HCT116 (cell line): ENCODE measurements at regions not wholly inside any gene's neighbourhood (a gene's known extent, or its start where the extent isn't known, plus 50 kb on each side); places are given as distances from the start of the nearest gene placed in this dataset.

Source experiments
- ATAC-seq: fragments of 200-7000 bp; cut with Tn5 transposase; 2 replicates; pipeline ENCODE4 v1.9.1; 2020; ENCODE audit warnings: mild to moderate bottlenecking, moderate library complexity
- BruUV-seq: library from RNA; stranded (reverse); fragments of 400-500 nt; replicated peaks from 2 replicates; lab custom pipeline; 2021; lab: Mats Ljungman, UMichigan
- CTCF ChIA-PET: fragments of 300-600 bp; sonication (Branson Sonifier 250); formaldehyde crosslinking; loops from one replicate; lab custom pipeline; 2021; ENCODE audit warnings: antibody characterized with exemption; lab: Charles Lee
- POLR2A ChIA-PET: fragments of 300-600, 350-600 bp; sonication (Branson Sonifier 250); formaldehyde crosslinking; loops from one replicate; lab custom pipeline; 2021; ENCODE audit warnings: antibody characterized with exemption; lab: Charles Lee
- RAD21 ChIA-PET, 2 experiments: fragments of 300-600 bp; sonication (Branson Sonifier 250); formaldehyde crosslinking; loops; one replicate each; lab custom pipeline; 2023; ENCODE audit warnings: low total read pairs in 2 of 2; ENCODE audit not compliant: uncharacterized antibody in 2 of 2, unreplicated experiment in 2 of 2, low non-redundant PET in 1 of 2; lab: Charles Lee
- DNase-seq: peaks from one replicate; pipeline ENCODE4 v3.0.0-alpha.2; 2010; ENCODE audit warnings: low read depth, low spot score
- H2AFZ ChIP-seq: fragments of 200-600 bp; shearing (Covaris generic), sonication (generic); 2 replicates; pipeline ENCODE4 v1.6.1; 2017; ENCODE audit warnings: low read depth, mixed run types, mixed read lengths, antibody characterized with exemption, low read length; ENCODE audit not compliant: poor library complexity, severe bottlenecking
- H3K27ac ChIP-seq: 2 replicates; pipeline ENCODE4 v1.5.1; 2012; ENCODE audit warnings: low read depth, low read length
- H3K27me3 ChIP-seq: fragments of 200-600 bp; sonication (generic); 2 replicates; pipeline ENCODE4 v1.6.1; 2016; ENCODE audit warnings: mixed run types, low read length, mixed read lengths; ENCODE audit not compliant: insufficient read depth
- H3K36me3 ChIP-seq, 2 experiments: fragments of 200-500 bp in 1 of 2; fragments of 200-600 bp in 1 of 2; sonication (Bioruptor generic) in 1 of 2; sonication (generic) in 1 of 2; 2 replicates each; pipeline versions ENCODE4 v1.5.1 to v1.6.1; 2014 to 2016; ENCODE audit warnings: low read length in 2 of 2, inconsistent platforms in 1 of 2, mixed read lengths in 1 of 2, mixed run types in 1 of 2; ENCODE audit not compliant: insufficient read depth in 2 of 2, control insufficient read depth in 1 of 2
- H3K4me1 ChIP-seq, 2 experiments: fragments of 200-600 bp in 1 of 2; sonication (generic) in 1 of 2; 2 replicates each; pipeline versions ENCODE4 v1.5.1 to v1.6.1; 2012 to 2017; ENCODE audit warnings: low read length in 2 of 2, inconsistent platforms in 1 of 2, mild to moderate bottlenecking in 1 of 2, mixed read lengths in 1 of 2, mixed run types in 1 of 2, moderate library complexity in 1 of 2; ENCODE audit not compliant: insufficient read depth in 2 of 2, control insufficient read depth in 1 of 2
- H3K4me2 ChIP-seq: fragments of 200-600 bp; sonication (generic); 2 replicates; pipeline ENCODE4 v1.6.1; 2017; ENCODE audit warnings: mixed run types, low read length, mixed read lengths
- H3K4me3 ChIP-seq, 2 experiments: fragments of 200-600 bp in 1 of 2; sonication (generic) in 1 of 2; replicated peaks in 1 of 2; 2 replicates each; pipeline ENCODE4 v1.5.1; 2011 to 2016; ENCODE audit warnings: low read length in 2 of 2, control low read depth in 1 of 2, low read depth in 1 of 2, mild to moderate bottlenecking in 1 of 2, mixed read lengths in 1 of 2, mixed run types in 1 of 2
- H3K79me2 ChIP-seq: fragments of 200-600 bp; sonication (generic); 2 replicates; pipeline ENCODE4 v1.6.1; 2017; ENCODE audit warnings: mild to moderate bottlenecking, mixed run types, low read length, moderate library complexity, mixed read lengths; ENCODE audit not compliant: insufficient read depth
- H3K9ac ChIP-seq: fragments of 200-600 bp; sonication (generic); 2 replicates; pipeline ENCODE4 v1.6.1; 2016; ENCODE audit warnings: low read length, mixed read lengths
- H3K9me2 ChIP-seq: fragments of 200-600 bp; sonication (generic), shearing (Covaris generic); 2 replicates; pipeline ENCODE4 v1.6.1; 2017; ENCODE audit warnings: mixed run types, mild to moderate bottlenecking, moderate library complexity; ENCODE audit not compliant: insufficient read depth
- H3K9me3 ChIP-seq, 2 experiments: fragments of 200-500 bp in 1 of 2; fragments of 200-600 bp in 1 of 2; sonication (Bioruptor generic) in 1 of 2; sonication (generic) in 1 of 2; 2 replicates each; pipeline ENCODE4 v1.6.1; 2014 to 2017; ENCODE audit warnings: low read length in 2 of 2, mixed read lengths in 2 of 2, inconsistent platforms in 1 of 2, low read depth in 1 of 2, mild to moderate bottlenecking in 1 of 2, mixed run types in 1 of 2, moderate library complexity in 1 of 2; ENCODE audit not compliant: control insufficient read depth in 1 of 2, insufficient read depth in 1 of 2
- H4K20me1 ChIP-seq: fragments of 200-600 bp; sonication (generic), shearing (Covaris generic); 2 replicates; pipeline ENCODE4 v1.6.1; 2017; ENCODE audit warnings: mixed run types, mild to moderate bottlenecking, moderate library complexity; ENCODE audit not compliant: insufficient read depth
- CBX3 ChIP-seq: IDR thresholded peaks from 2 replicates; pipeline ENCODE4 v1.6.1; 2012; ENCODE audit warnings: low read depth
- CEBPB ChIP-seq: IDR thresholded peaks from 2 replicates; pipeline ENCODE4 v1.6.1; 2012; ENCODE audit warnings: low read depth
- ELF1 ChIP-seq: IDR thresholded peaks from 2 replicates; pipeline ENCODE4 v1.6.1; 2012; ENCODE audit warnings: low read depth, borderline replicate concordance
- POLR2AphosphoS5 ChIP-seq: IDR thresholded peaks from 2 replicates; pipeline ENCODE4 v1.6.1; 2011; ENCODE audit warnings: mild to moderate bottlenecking, low read depth, low read length, moderate library complexity
- SRF ChIP-seq: IDR thresholded peaks from 2 replicates; pipeline ENCODE4 v1.6.1; 2012; ENCODE audit warnings: low read depth
- ZBTB33 ChIP-seq: IDR thresholded peaks from 2 replicates; pipeline ENCODE4 v1.6.1; 2011; ENCODE audit warnings: mild to moderate bottlenecking, low read length, moderate library complexity; ENCODE audit not compliant: insufficient replicate concordance; ENCODE audit errors: extremely low read depth
- ZNF274 ChIP-seq: fragments of 200-500 bp; sonication (Bioruptor generic); IDR thresholded peaks from 2 replicates; pipeline ENCODE4 v1.6.1; 2014; ENCODE audit warnings: mild to moderate bottlenecking, low read depth, low read length, inconsistent platforms
- intact Hi-C: fragments of 100-400 bp; cut with micrococcal nuclease; formaldehyde crosslinking; loops from 2 replicates; pipeline ENCODE4 v1.10.0; 2022

- no TSS peak for BruUV-seq
- Histone ChIP-seq H3K9me2 (no peaks in the 10 kb centered on the region), H3K9ac (no peak overlapping the region), H3K27ac (no peak overlapping the region), H2AFZ (no peak overlapping the region), H3K4me2 (no peak overlapping the region), H3K4me1 (no peaks in the 10 kb centered on the region), H3K9me3 (no peaks in the 10 kb centered on the region), H3K79me2 (no peaks in the 10 kb centered on the region), H3K36me3 (no peaks in the 10 kb centered on the region), H3K27me3 (no peaks in the 10 kb centered on the region), H4K20me1 (no peaks in the 10 kb centered on the region), H3K4me3 (no peak overlapping the region)
- ATAC-seq (no peak), DNase-seq (no peak)
- ChIA-PET RAD21 (no interaction called here), CTCF (no interaction called here), POLR2A (no interaction called here)
- TF ChIP-seq SRF, result no peak
- no peak for TF ChIP-seq ZNF274
- no peak for TF ChIP-seq ZBTB33
- no peak for TF ChIP-seq ELF1
- intact Hi-C loops, result loop anchor here (2.0 to 5.0 kb wide), 3 partner anchors 157 to 1765 kb away; no protein-coding TSS in a partner anchor
Measured at GRCh38 chr2:139790136-139790535, 1009.9 kb upstream of the NXPH2 start.

GRCh38 chr2:139778732-139779131 lies 998.5 kb upstream of the NXPH2 start:
- Histone ChIP-seq H3K27ac (no peak overlapping the region), H3K4me3 (no peak overlapping the region), H3K9me2 (0 out of 2 replicates have a peak, but pooled peaks cover under 1% of the 10 kb centered on the region), H3K27me3 (no peaks in the 10 kb centered on the region), H3K9me3 (no peaks in the 10 kb centered on the region), H3K36me3 (no peaks in the 10 kb centered on the region), H4K20me1 (no peaks in the 10 kb centered on the region), H3K79me2 (no peaks in the 10 kb centered on the region), H3K4me2 (no peak overlapping the region), H2AFZ (no peak overlapping the region), H3K9ac (no peak overlapping the region), H3K4me1 (no peaks in the 10 kb centered on the region)
- ChIA-PET POLR2A (no interaction called here), RAD21 (no interaction called here), CTCF (no interaction called here)
- no TSS peak for BruUV-seq
- intact Hi-C loops, result no loop called here
- no peak for TF ChIP-seq CBX3
- no peak for TF ChIP-seq ZNF274
- no peak for TF ChIP-seq POLR2AphosphoS5
- no peak for TF ChIP-seq CEBPB
- DNase-seq (no peak), ATAC-seq (no peak)
